ENCODE measurements at regions not wholly inside any gene's neighbourhood (a gene's known extent, or its start where the extent isn't known, plus 50 kb on each side); places are given as distances from the start of the nearest gene placed in this dataset.
"Not testable (repeated sequence)": the region's sequence is repeated elsewhere in the genome, so short reads cannot be mapped to it uniquely, and the experiment has no call there.

DNA sequence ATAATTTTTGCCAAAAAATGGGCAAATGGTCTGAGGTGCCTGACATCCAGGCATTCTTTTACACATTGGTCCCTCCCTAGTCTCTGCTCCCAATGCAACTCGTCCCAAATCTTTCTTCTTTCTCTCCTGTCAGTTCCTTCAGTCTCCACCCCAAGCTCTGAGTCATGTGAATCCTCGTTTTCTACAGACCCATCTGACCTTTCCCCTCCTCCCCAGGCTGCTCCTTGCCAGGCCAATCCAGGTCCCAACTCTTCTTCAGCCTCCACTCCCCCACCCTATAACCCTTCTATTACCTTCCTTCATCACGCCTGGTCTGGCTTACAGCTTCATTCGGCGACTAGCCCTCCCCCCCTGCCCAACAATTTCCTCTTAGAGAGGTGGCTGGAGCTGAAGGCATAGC lies 55.3 kb downstream of the BBS10 start:
- not testable (repeated sequence) for DNase-seq (ENCODE audit: low read depth, low spot score)

DNA sequence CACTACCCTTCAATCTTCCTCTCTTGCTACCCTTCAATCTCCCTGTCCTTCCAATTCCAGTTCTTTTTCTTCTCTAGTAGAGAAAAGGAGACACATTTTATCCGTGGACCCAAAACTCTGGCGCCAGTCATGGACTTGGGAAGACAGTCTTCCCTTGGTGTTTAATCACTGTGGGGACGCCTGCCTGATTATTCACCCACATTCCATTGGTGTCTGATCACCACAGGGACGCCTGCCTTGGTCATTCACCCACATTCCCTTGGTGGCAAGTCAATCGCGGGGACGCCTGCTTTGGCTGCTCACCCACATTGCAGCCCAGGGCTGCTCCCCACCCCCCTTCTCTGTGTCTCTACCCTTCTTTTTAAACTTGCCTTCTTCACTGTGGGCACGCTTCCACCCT lies 55.9 kb downstream of the BBS10 start:
- DNase-seq (ENCODE audit: low read depth, low spot score) = not testable (repeated sequence)

DNA sequence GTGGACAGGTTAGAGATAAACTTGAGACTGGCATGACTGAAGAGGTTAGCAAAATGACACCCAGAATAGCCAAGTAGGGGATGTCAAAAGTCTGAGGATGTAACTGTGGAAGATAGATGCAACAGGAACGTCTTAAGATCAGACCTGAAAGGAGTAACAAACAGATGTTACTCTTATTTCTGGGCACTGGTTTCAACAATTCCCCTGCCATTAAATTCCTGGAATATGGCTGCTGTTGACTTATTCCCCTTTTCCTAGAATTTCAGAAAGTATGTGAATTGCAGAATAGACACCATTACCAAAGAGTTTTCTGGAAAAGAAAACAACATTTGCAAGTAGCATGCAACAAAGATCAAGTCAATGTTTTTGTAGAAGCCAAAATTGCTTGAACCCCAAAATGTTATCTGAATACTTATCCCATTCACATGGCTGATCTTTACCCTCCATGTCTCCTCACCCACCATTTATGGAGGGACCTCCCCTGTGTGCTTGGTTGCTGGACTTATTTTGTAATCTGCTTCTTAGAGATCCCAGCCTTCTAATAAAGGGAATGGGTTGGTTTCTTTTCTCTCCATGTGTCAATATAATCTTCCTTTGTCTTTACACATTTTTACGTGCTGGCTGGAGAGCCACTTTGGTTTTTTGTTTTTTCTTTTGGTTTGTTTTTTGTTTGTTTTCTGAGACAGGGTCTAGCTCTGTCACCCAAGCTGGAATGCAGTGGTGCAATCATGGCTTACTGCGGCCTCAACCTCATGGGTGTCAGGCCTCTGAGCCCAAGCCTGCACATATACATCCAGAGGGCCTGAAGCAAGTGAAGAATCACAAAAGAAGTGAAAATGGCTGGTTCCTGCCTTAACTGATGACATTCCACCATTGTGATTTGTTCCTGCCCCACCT lies 57.0 kb downstream of the BBS10 start:
- no peak for DNase-seq (ENCODE audit: low read depth, low spot score)

DNA sequence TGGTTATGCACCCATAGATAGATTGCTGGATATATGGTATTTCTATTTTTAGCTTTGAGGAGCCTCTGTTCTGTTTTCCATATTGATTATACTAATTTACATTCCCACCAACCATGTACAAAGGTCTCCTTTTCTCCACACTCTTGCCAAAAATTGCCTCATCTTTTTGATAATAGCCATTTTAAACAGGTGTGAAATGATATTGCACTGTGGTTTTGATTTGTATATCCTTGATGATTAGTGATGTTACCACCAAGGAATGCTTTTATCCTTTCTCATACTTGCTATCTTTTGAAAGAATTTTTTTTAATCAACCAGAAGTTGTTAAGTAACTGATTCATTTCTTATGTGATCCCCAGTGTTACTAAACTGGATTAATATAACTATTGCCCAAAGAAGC lies 60.0 kb downstream of the BBS10 start:
- no peak for DNase-seq (ENCODE audit: low read depth, low spot score)

DNA sequence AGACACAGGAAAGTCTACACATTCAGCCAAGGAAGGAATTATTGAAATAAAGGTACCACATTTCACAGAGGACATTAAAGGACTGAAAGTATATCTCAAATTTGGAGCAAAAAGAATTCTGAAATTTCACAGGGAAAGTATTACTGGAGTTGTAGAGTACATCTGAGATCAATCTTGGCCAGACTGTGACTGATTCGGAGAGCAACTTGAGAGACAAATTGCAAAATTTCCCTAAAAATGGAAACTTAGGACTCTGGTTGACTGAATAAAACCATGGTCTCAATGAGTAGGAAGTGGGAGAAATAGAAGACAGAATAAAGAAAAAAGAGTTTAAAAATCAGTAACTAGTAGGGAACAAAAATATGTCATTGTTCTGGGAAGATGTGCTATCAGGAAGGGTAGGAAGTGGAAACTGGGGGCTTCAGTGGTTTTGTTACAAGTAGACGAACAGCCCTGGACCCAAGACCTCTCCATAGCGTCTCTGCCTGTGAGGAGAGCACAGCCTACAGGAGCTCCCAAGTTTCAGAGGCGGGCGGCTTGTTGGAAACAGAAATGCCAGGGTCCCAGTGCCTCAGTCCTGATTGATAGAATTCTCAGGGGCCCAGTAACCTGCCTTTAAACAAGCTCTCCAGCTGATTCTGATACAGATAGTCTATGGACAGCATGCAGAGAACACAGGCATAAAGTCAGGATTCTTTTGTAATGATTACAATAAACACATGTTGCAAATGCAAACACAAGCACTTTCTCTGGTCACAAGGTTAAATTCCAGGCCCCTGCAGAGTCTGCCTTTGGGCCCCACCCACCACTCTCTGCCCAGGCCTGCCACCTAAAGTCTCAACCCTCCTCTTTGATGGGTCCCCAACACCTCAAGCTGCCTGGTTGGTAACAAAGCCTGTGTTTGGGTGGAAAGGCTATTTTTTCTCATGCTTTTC lies 63.1 kb downstream of the BBS10 start:
- no peak for DNase-seq (ENCODE audit: low read depth, low spot score)

DNA sequence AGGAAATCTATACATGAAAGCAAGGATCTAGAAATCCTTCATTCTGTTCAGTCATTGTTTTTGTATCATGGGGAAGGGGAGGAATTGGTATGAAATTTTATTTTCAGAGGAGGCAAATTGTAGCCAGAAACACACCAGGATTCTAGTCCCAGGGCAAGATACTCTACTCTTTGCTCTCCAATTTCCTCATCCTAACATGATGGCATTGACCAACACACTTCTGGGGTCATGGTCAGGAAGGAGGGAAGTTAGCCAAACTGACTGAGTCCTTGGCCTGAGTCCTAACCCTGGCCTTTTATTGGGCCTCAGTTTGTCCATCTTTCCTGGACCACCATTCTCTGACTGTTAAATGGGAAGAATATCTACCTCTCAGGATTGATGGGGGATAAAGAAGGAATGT lies 65.5 kb downstream of the BBS10 start:
- DNase-seq (ENCODE audit: low read depth, low spot score) = no peak

DNA sequence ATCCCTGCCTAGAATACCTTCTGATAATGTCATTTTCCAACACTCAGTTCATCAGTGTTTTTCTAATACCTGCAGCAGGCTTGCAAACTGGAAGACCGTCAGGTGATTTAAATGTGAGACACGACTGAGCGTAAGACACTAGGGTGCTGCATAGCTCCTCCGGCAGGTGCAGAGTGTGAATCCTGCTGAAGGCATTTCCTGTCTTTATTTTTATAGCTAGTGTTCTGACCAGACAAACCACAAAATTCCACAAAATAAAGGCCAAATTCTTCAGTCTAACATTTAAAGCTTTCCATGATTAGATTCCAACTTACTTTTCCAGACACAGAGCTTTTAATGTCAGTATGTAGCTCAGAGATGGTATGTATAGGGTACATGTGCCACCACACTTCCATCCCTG lies 70.7 kb downstream of the BBS10 start:
- no peak for DNase-seq (ENCODE audit: low read depth, low spot score)

DNA sequence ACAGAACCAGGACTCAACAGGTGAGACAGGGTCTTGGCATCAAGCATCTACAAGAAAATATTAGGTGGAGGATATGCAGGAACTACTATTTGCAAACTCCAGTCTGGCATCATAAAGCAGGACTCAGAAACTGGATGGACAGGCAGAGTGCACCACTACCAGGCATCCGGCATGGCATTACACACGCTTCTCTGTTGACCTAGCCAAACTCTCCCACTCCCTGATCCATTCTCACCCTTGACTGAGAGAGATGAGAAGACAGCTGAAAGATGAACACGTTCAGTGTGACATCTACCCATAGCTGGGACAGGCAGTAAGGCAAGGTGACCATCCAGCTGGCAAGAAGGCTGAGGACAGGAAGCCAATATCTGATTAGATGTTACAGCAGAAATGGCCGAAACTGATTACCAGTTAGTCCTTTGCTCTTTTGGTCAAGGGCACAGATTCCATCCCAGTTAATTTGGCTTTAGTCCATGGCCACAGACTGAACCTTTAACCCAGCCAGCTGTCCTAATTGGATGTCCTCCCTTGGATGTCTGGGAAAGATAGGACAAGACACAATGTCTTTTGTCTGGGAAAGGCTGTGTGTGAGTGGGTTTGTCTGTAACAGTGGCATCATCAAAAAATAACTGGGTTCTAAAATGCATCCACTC lies 71.6 kb downstream of the BBS10 start:
- no peak for DNase-seq (ENCODE audit: low read depth, low spot score)

DNA sequence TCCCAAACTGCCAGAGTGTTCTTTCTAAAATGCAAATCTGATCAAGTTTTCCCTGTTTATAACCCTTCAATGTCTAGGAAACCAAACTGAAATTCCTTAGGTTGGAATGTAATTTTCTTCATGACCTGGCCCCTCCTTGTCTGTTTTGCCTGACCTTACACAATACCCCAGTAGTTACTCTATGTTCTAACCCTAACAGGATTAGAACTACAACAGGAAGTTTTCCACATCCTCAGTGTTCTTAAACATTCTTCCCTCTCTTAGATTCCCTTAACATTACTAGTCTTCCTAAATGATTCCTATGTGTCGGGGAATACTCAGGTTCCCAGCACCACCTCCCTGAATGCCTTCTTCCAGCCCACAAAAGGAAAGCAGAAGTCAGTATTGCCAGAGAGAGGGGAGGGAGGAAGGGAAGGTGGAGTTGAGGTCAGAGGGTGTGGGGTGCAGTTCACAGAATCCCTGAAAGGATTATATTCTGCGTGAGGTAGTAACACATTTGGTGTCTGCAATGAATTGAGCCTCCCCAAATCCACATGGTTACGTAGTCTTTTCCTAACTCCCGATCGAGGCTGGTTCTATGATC lies 72.6 kb downstream of the BBS10 start:
- DNase-seq (ENCODE audit: low read depth, low spot score) = no peak

DNA sequence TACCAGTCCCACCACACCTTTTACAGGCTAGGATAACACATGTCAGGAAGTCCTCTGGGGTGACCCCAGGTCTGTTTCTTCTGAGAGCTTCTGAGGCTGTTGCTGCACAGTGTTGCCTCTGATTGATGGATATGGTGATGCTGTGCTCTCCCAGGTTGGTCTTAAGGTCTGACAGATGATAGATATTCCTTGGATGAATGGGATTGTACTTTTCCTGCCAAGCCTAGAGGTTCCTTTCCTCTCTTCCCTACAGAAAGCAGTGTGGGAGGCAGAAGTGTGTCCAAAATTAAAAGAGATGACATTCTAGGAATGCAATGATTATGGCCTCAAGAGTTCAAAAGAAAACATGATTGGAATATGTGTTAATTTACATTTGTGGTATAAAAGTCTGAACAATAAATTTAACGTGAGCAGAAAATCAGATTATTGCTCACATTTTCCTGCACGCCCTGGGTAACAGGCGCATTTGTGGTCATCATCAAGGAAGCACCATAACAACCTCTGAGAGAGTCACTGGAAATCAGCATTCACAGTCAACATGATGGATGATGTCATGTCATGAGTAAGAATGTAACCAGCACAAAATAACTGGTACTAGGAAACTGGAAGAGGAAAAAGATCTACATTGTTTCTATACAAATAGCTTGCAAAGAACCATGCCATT lies 73.7 kb downstream of the BBS10 start:
- DNase-seq (ENCODE audit: low read depth, low spot score) = peak; percentile 59

DNA sequence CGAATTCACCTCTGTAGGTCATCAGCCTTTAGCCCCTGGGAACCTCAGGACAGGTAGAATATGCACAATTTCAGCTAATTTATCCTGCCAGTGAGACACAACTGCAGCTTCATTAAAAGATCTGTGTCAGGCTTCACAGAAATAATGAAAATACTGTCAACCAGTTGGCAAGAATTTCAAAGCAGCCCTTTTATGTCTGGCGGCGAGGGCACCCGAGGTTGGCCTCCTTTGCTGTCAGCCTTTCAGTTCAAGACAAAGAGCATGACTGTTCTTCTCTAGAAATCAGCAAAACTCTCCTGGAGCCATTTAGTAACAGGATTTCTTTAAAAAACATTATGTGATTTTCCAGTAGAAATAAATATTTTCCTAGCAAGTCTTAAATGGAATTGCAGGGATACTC lies 75.9 kb downstream of the BBS10 start:
- no peak for DNase-seq (ENCODE audit: low read depth, low spot score)

DNA sequence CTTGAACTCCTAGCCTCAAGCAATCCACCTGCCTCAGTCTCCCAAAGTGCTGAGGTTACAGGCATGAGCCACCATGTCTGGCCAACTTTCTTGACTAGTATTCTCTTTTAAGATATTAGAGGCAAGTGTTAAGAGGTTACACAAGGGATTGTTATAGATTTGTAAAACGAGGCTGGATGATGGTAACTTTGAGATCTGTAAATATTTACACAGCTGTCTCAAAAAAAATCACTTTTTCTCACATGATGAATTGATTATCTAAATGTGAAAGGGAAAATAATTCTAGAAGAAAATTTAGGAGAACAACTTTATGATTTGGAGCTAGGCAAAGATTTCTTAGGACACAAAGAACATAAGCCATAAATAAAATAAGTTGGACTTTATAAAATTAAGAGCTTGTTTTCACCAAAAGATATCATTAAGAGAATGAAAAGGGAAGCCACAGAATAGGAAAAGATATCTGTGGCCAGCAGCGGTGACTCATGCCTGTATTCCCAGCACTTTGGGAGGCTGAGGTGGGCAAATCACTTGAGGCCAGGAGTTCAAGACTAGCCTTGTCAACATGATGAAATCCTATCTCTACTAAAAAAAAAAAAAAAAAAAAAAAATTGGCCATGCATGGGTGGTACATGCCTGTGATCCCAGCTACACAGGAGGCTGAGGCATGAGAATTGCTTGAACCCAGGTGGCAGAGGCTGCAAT lies 77.4 kb downstream of the BBS10 start:
- no peak for DNase-seq (ENCODE audit: low read depth, low spot score)

DNA sequence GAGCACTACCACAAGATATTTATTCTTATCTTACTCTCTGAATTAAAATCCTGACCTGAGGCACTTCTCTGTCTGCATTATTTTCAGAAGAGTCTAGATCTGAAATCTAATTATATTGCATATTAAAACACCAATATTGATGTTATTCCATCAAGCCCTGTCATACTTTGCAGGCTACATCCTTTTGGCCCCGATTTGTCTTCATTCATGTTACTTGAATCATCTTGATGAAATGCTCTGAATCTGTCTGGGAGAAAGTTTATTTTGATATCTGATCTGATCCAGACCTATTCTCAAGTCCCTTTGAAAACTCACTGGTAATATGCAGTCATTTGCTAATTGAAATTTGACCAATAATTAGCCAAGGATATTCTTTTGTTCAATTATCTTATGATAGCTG lies 79.9 kb downstream of the BBS10 start:
- no peak for DNase-seq (ENCODE audit: low read depth, low spot score)

DNA sequence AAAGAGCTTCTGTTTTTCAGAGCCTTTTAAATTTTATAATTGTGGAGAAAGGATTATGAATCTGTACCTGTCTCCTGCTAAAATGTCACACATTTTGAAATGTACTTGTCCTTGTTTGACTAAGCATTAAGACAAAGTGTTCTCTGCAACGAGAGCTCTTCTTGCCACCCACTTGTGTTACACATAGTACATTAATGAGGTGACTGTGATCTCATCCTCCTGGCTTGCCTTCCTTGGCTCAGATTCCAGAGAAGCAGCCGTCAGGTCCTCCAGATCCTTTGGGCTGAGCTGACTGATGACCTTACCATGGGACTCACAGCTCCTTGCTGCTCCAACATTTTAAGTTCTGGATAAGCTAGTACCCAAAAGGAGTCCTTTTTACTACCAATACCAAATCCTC lies 81.4 kb downstream of the BBS10 start:
- DNase-seq (ENCODE audit: low read depth, low spot score) = no peak

DNA sequence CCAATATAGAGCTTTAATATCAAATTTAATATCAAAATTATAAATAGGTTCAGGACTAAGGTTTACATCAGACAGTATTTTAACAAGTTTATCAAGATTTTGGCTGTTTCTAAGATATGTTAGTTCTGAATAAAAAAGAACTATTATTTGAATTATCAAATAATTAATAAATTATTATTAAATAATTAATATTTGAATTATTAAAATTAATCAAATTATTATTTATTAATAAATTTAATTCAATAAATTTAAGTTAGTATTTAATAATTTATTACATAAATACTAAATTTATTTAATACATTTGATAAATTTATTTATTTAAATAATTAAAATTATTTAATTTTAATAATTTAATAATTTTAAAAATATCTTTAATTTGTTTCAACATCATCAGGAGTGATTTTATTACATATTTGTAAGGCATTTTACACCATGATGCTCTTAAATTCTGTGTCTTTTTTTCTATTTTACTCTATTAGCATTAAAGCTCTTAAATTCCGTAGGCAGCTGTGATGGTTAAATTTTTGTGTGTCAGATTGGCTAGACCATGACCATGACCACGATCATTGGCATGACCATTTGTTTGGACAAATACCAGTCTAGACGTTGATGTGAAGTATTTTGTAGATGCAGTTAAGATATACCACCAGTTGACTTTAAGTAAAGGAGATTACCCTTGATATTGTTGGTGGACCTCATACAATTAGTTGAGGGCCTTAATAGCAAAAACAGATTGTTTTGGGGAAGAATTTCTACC lies 82.6 kb downstream of the BBS10 start:
- no peak for DNase-seq (ENCODE audit: low read depth, low spot score)

DNA sequence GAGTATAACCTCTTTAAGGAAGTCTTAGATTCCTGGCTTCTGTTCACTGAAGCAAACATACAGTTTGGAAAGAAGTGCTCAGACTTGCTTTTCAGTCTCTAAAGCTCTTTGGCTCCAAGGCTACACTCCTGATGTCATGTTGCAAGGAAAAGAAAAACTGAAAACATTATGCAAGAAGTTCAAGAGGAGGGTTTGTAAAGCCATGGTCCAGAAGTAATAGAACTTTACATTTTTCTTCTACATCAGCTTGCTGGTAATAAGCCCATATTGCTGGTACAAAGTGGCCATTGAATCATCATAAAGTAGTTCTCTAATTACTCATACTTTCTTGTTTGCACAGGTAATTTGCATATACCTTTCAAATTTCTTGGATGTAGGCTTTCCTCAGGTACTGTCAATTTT lies 83.6 kb downstream of the BBS10 start:
- DNase-seq (ENCODE audit: low read depth, low spot score) = no peak

DNA sequence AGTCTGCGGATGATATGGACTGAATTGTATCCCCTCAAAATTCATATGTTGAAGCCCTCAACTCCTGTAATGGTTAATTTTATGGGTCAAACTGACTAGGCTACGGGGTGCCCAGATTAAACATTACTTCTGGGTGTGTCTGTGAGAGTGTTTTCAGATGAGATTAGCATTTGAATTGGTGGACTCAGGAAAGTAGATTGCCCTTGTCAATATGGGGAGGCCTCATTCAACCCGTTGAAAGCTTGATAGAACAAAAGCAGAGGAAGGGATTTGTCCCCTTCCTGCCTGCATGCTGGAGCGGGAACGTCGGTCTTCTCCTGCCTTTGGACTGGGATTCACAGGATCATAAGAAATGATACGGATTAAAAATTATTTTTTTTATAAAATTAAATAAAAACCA lies 84.5 kb downstream of the BBS10 start:
- no peak for DNase-seq (ENCODE audit: low read depth, low spot score)

DNA sequence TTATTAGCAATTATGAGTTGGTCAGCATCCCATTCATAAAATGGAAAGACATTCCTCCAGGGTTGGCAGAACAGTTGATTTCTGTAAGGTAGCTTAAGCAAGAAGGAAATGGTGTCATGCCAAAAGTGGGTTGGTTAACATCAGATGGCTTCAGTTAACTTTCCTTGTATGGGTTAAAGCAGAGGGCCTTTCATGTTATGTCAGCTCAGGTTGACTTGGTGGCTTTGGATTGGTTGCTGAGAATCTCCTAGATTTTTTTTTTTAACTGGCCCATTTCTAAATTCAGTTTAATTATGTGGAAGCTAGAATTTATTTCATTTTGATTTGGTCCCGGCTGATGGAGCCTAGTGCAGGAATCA lies 87.8 kb downstream of the BBS10 start:
- DNase-seq (ENCODE audit: low read depth, low spot score) = no peak

DNA sequence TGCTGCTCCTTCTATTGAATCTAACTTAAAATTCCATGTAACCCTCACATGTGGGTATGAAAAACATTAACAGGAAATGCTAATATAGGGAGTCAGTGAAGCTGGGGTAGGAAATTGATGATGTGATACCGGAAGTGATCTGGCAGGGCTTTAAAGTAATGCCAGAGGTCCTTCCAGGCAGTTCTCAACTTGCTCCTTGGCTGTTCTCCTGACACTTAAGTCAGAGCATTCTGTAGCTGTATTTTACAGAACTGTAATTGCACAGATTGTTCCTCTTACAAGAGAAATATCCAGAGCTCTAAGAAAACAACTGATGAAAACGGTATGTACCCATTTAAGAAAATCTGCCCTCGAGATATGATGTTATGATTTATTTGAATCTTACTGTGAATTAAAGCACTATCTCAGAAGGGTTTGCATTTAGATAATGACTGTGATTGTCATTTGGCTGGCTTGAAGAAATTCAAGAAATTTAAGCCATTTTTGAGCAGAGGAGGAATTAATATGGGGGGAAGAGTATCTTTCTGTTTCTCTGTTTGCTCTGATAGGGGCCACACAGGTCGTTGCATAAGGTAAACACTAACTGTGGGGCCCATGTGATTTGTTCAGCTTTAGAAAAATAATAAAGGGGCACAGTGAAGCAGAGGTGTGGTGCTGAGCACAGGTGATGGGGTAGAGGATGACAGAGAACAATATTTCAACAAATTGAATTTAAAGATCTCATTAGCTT lies 88.4 kb downstream of the BBS10 start:
- peak; percentile 91 for DNase-seq (ENCODE audit: low read depth, low spot score)

Data from pulmonary artery endothelial cell (primary cell).